Nucleus accumbens (tissue), 56 donors: ENCODE measurements at regions not wholly inside any gene's neighbourhood (a gene's known extent, or its start where the extent isn't known, plus 50 kb on each side); places are given as distances from the start of the nearest gene placed in this dataset.

Experiments
- DNase-seq, 56 donors: peaks; one replicate each; lab custom pipeline; 2025; lab: John Stamatoyannopoulos, UW

DNA sequence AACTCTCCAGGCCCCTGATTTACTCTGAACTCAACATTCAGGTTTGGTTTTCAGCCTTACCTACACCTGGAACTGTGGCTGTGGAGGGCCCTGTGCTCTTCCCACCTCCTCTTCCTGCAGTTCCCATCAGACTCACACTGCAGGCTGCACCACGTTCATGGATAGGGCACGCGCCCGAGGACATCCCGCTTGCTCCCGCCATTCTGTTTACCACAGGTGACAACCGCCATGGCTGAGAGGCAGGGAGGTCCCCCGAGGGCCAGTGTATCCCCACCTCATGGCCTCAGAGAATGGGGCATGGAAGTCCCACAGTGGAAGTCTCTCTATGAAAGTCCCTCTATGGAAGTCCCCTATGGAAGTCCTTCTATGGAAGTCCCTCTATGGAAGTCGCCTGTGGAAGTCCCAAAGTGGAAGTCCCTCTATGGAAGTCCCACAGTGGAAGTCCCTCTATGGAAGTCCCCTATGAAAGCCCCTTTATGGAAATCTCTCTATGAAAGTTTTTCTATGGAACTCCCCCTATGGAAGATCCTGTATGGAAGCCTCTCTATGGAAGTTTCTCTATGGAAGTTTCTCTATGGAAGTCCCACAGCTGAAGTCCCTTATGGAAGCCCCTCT, 358.4 kb upstream of the SALL3 start:
- no peak for DNase-seq

DNA sequence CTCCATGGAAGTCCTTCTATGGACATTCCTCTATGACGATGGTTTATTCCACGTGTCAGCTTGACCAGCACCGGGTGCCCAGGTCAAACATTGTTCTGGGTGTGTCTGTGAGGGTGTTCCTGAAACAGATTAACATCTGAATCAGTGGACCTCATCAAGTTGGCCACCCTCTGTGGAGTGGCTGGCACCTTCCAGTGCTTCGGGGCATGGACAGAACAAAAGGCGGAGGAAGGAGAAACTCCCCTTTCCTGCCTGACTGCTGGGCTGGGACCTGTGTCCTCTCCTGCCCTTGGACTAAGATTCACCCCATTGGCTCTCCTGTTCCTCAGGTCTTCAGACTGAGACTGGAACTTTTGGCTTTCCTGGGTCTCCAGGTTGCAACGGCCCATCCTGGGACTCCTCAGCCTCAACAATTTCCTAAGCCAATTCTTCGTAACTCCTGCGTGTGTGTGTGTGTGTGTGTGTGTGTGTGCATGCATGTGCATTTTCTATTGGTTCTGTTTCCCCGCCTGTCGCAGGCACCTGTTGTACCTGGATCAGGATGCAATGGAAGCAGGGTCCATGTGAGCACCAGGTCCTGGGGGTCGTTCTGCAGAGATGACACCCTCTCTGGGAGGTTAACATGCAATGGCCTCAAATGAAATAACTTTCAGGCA, 357.2 kb upstream of the SALL3 start:
- no peak for DNase-seq

GRCh38 chr18:78622907-78623541, 356.6 kb upstream of the SALL3 start:
- DNase-seq = no peak

GRCh38 chr18:78624646-78625279, 354.9 kb upstream of the SALL3 start:
- DNase-seq = no peak

- no peak for DNase-seq
Observed at GRCh38 chr18:78625847-78626246, 353.8 kb upstream of the SALL3 start.

DNA sequence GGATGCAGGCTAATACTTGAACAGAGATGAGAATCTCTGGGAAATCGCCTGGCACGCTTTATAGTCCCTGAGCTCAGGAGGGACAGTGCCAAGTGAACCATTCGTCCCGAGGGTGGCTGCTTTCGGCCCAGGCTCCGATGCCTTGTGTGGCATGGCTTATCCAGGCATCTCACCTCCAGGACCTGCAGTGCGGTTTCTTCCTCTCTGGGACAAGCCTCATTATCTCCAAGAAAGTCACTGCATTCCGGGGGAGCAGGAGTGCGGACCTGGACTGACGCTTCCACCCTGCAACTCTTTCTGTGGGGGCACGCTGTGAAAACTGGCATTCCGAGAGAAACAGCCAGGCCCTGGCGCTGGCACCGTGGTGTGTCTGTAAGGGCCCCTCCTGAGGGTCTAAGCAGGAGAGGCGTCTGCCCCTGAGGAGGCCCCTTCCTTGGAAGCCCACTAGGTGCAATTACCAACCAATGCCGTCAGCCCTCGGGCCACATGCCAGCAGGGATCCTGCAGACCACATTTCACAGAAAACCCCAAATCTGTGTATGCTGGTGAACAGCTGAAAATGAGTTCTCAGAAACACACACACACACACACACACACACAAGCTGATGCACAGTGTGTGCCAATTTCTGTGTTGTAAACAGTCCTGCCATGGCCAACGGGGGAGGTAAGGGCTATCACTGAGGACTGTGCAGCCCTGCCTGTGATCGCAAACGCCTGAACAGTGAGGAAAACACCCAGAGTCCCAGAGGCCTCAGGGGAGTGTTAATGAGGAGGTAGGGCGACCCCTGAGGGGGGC, 351.9 kb upstream of the SALL3 start:
- no peak for DNase-seq

DNA sequence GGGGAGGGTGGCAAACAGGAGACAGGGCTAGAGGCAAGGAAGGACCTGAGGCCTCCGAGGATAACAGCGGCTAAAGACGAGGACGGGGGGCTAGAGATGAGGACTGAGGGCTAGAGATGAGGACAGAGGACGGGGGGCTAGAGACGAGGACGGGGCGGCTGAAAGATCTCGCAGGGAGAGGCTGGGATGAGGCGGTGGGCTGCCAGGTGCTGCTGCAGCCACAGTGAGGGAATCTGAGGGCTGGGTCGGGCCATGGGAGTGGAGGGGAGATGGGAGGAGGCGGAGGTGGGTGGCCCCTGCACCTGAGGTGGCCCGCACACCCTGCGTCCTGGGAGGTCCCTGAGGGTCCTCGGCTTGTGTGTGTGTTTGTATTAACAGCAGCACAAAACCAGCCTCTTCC, 350.2 kb upstream of the SALL3 start:
- no peak for DNase-seq

- DNase-seq = no peak
Observed at GRCh38 chr18:78630356-78630755, 349.3 kb upstream of the SALL3 start.

DNA sequence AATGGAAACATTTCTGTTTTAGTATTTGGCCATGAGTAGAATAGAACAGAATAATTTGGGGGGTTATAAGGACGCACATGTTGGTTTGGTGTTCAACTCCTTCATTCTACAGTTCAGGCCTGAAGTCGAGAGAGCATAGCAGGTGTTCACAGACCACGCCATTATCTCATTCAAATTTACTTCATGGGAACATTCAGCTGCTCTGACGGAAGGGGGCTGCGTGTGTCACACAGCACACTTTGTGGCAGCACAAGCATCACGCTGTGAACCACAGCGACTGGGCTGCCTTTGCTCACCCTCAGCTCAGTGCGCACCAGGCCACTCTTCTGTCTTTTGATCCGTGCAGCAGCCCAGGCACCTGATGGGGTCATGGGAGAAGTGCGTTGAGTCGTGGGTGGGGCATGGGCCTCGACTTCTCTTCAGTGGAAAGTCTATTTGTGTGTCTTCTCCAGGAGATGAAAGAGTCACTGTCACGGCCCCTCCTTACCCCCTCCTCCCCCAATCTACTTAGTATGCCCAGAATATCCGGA, 348.6 kb upstream of the SALL3 start:
- DNase-seq = no peak

DNA sequence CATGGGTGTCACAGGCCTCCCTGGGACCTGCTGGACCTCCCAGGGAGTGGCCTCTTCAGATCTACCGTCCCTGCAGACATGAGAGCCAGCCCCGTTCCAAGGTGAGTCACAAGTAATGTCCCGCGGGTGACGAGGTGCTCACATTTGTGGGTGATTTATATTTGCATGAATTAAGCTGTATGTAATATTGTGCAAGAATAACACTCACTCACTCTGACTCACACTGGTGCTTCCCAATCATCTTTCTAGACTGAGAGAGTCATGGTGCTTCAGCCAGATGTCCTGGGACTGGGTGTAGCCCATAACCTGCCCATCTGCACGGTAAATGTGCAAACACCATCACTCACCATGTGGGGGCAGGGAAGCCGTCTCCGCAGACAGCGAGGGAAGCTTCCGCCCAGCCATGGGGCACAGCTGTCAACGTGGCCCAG, 347.5 kb upstream of the SALL3 start:
- peak in 1 of 56 donors; percentile 36 for DNase-seq

DNA sequence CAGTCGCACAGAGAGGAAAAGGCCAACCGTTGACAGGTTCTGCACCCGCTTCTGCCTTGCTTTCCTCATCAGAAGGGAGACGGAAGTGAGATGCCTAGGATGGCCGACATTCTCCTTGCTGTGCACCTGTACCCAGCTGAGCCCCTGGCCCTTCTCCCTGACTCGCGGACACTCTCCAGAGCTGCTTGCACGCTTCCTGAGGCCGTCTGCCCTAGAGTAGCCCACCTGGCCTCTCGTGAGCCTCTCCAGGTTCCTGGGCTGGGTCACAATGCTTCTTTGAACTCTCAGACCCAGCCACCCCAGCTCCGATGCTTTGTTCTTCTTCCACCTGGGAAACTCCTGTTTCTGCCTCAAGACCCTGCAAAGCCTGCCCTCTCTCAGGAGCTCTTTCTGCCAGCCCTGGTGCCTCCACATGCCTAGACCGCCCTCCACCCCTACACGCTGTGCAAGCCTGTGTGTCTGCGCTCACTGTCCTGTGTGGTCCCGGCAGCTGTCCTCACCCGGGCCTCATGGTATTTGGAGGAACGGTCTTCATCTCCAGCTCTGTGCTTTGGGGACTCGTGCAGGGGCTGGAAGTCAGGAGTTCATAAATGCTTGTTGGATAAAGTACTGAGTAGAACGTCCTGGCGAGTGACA, 345.4 kb upstream of the SALL3 start:
- DNase-seq = no peak

- DNase-seq = no peak
Observed at GRCh38 chr18:78635093-78635800, 344.4 kb upstream of the SALL3 start.

- DNase-seq = no peak
Observed at GRCh38 chr18:78636260-78636659, 343.4 kb upstream of the SALL3 start.

- DNase-seq = no peak
Observed at GRCh38 chr18:78637442-78638402, 341.9 kb upstream of the SALL3 start.

GRCh38 chr18:78639006-78639950, 340.3 kb upstream of the SALL3 start:
- no peak for DNase-seq

GRCh38 chr18:78640246-78640995, 339.2 kb upstream of the SALL3 start:
- peak in 1 of 56 donors; percentile 12 for DNase-seq
